ENCODE measurements at regions not wholly inside any gene's neighbourhood (a gene's known extent, or its start where the extent isn't known, plus 50 kb on each side); places are given as distances from the start of the nearest gene placed in this dataset.
A peak's percentile ranks its signal among the peaks of the same experiment; 100 is the strongest.
"Not testable (repeated sequence)": the region's sequence is repeated elsewhere in the genome, so short reads cannot be mapped to it uniquely, and the experiment has no call there.

- H3K4me3 Mint-ChIP-seq: peak overlapping the region; percentile 85
- peaks cover 5% of the 10 kb centered on the region; the same call in 1 of the 2 replicates for H3K36me3 Mint-ChIP-seq
- TF ChIP-seq NR3C1 (CRISPR knock-in tag; conservative IDR thresholded peaks at IDR 0.05; ENCODE audit: low read depth): no peak
- TF ChIP-seq ELF4 (CRISPR knock-in tag; IDR thresholded peaks at IDR 0.05; ENCODE audit: low read depth): 0 out of 2 replicates have a peak, but pooled peaks have one; percentile 33
- TF ChIP-seq MLX (CRISPR knock-in tag; IDR thresholded peaks at IDR 0.05): no peak
- peak; percentile 98 for TF ChIP-seq ETV6 (CRISPR knock-in tag; IDR thresholded peaks at IDR 0.05)
- TF ChIP-seq SMAD3 (CRISPR knock-in tag; IDR thresholded peaks at IDR 0.05; ENCODE audit: borderline replicate concordance): 0 out of 2 replicates have a peak, but pooled peaks have one; percentile 10
- no peak for TF ChIP-seq RELA (CRISPR knock-in tag; IDR thresholded peaks at IDR 0.05; ENCODE audit: borderline replicate concordance)
- peak; percentile 83 for TF ChIP-seq GABPB1 (CRISPR knock-in tag; IDR thresholded peaks at IDR 0.05)
- TF ChIP-seq ZNF396 (CRISPR knock-in tag; IDR thresholded peaks at IDR 0.05; ENCODE audit: borderline replicate concordance): no peak
- TF ChIP-seq MYBL2 (CRISPR knock-in tag; IDR thresholded peaks at IDR 0.05): peak; percentile 41; the same call in 1 of the 2 replicates
- TF ChIP-seq SP1 (CRISPR knock-in tag; conservative IDR thresholded peaks at IDR 0.05): peak; percentile 48; the same call in 1 of the 2 replicates
- no peak for TF ChIP-seq HMGA2 (CRISPR knock-in tag; IDR thresholded peaks at IDR 0.05)
- TF ChIP-seq CREB1 (CRISPR knock-in tag; IDR thresholded peaks at IDR 0.05): no peak
- TF ChIP-seq FOXP1 (CRISPR knock-in tag; IDR thresholded peaks at IDR 0.05; ENCODE audit: borderline replicate concordance): peak; percentile 36; the same call in 1 of the 2 replicates
- TF ChIP-seq TEAD1 (CRISPR knock-in tag; IDR thresholded peaks at IDR 0.05): peak; percentile 41; the same call in 1 of the 2 replicates
- 0 out of 2 replicates have a peak, but pooled peaks have one; percentile 31 for TF ChIP-seq USF2 (CRISPR knock-in tag; IDR thresholded peaks at IDR 0.05)
- peak; percentile 80; the same call in 1 of the 2 replicates for TF ChIP-seq KAT7 (CRISPR knock-in tag; IDR thresholded peaks at IDR 0.05; ENCODE audit: borderline replicate concordance)
- no peak for TF ChIP-seq TP53 (CRISPR knock-in tag; IDR thresholded peaks at IDR 0.05)
- peak; percentile 51; the same call in 1 of the 2 replicates for TF ChIP-seq ZNF423 (CRISPR knock-in tag; IDR thresholded peaks at IDR 0.05)
- TF ChIP-seq HMGXB4 (CRISPR knock-in tag; IDR thresholded peaks at IDR 0.05): peak; percentile 64; the same call in 1 of the 2 replicates
- TF ChIP-seq ATF2 (CRISPR knock-in tag; IDR thresholded peaks at IDR 0.05; ENCODE audit: borderline replicate concordance, low read depth): no peak
- TF ChIP-seq ZNF219 (CRISPR knock-in tag; IDR thresholded peaks at IDR 0.05; ENCODE audit: borderline replicate concordance): no peak
- peak; percentile 87 for TF ChIP-seq ZNF281 (CRISPR knock-in tag; IDR thresholded peaks at IDR 0.05)
- peak; percentile 91; the same call in 1 of the 2 replicates for TF ChIP-seq CREM (CRISPR knock-in tag; IDR thresholded peaks at IDR 0.05)
- peak; percentile 81; the same call in 1 of the 2 replicates for TF ChIP-seq E2F5 (CRISPR knock-in tag; IDR thresholded peaks at IDR 0.05)
- no peak for TF ChIP-seq CBFB (CRISPR knock-in tag; IDR thresholded peaks at IDR 0.05; ENCODE audit: low read depth)
- TF ChIP-seq MAX (CRISPR knock-in tag; IDR thresholded peaks at IDR 0.05): peak; percentile 54
- H3K4me1 Mint-ChIP-seq: peaks cover 18% of the 10 kb centered on the region
- H3K27ac Mint-ChIP-seq: peak overlapping the region; percentile 91; the same call in 1 of the 2 replicates
- DNase-seq (ENCODE audit: low spot score) (peak; percentile 76), ATAC-seq (peak; percentile 88)
- H3K9me3 Mint-ChIP-seq: no peaks in the 10 kb centered on the region
- POLR2A ChIA-PET: no interaction called here
- no peaks in the 10 kb centered on the region for H3K27me3 Mint-ChIP-seq (ENCODE audit: low read depth)
- CTCF ChIA-PET: interaction anchor here (0.8 to 1.3 kb wide), 3 partner anchors 11 to 254 kb away, joined by 3 to 10 read pairs (median 3); no protein-coding TSS in a partner anchor
These were observed 110.0 kb upstream of the LPCAT1 start for GRCh38 chr5:1633605-1634336.

- H3K4me3 Mint-ChIP-seq; DNase-seq (ENCODE audit: low spot score); H3K9me3 Mint-ChIP-seq; H3K36me3 Mint-ChIP-seq; CTCF ChIA-PET; POLR2A ChIA-PET; ATAC-seq; H3K27me3 Mint-ChIP-seq (ENCODE audit: low read depth); H3K27ac Mint-ChIP-seq: not testable (repeated sequence)
- peaks cover 18% of the 10 kb centered on the region for H3K4me1 Mint-ChIP-seq
These were observed 107.2 kb upstream of the LPCAT1 start for GRCh38 chr5:1631004-1631403.

Measured in WTC11 (cell line).